Naive thymus-derived CD8-positive, alpha-beta T cell (primary cell): ENCODE measurements at regions not wholly inside any gene's neighbourhood (a gene's known extent, or its start where the extent isn't known, plus 50 kb on each side); places are given as distances from the start of the nearest gene placed in this dataset.
"Not testable (repeated sequence)": the region's sequence is repeated elsewhere in the genome, so short reads cannot be mapped to it uniquely, and the experiment has no call there.

Experiments used
- ATAC-seq, 2 donors: fragments of 150-1000 bp; cut with Tn5 transposase in 1 of 2; sonication (Bioruptor Pico), chemical (Tn5 transposase) in 1 of 2; 1 replicate in 1 of 2; 2 replicates in 1 of 2; pipeline ENCODE4 v1.10.0; 2021; ENCODE audit warnings: mild to moderate bottlenecking in 2 of 2, moderate library complexity in 2 of 2
- POLR2A ChIA-PET: fragments of 350-600 bp; sonication (Branson Sonifier 250); formaldehyde crosslinking; loops from one replicate; lab custom pipeline; 2021; ENCODE audit warnings: antibody characterized with exemption; lab: Charles Lee
- DNase-seq, 10 donors: peaks; one replicate each; pipeline versions ENCODE4 v3.0.0 to v3.0.0-alpha.2; 2020 to 2022
- H3K27ac Mint-ChIP-seq, 10 donors: one replicate each; pipeline ENCODE4 v1.8.0; 2020 to 2022; ENCODE audit warnings: mild to moderate bottlenecking in 10 of 10, mixed read lengths in 10 of 10, moderate library complexity in 4 of 10, inconsistent platforms in 1 of 10
- H3K27me3 Mint-ChIP-seq, 5 donors: one replicate each; pipeline ENCODE4 v1.8.0; 2021 to 2022; ENCODE audit warnings: mixed read lengths in 5 of 5
- H3K36me3 Mint-ChIP-seq, 3 donors: one replicate each; pipeline ENCODE4 v1.8.0; 2020 to 2022; ENCODE audit warnings: mixed read lengths in 3 of 3, mild to moderate bottlenecking in 2 of 3, inconsistent platforms in 1 of 3
- H3K4me1 Mint-ChIP-seq, 4 donors: one replicate each; pipeline ENCODE4 v1.8.0; 2021 to 2022; ENCODE audit warnings: mixed read lengths in 4 of 4
- H3K4me3 Mint-ChIP-seq, 10 donors: one replicate each; pipeline ENCODE4 v1.8.0; 2020 to 2022; ENCODE audit warnings: mild to moderate bottlenecking in 10 of 10, mixed read lengths in 10 of 10, moderate library complexity in 6 of 10, inconsistent platforms in 1 of 10
- H3K9me3 Mint-ChIP-seq, 9 donors: one replicate each; pipeline ENCODE4 v1.8.0; 2020 to 2022; ENCODE audit warnings: mixed read lengths in 9 of 9, mild to moderate bottlenecking in 3 of 9, inconsistent platforms in 1 of 9, moderate library complexity in 1 of 9

- DNase-seq: no peak
- H3K27me3 Mint-ChIP-seq: peaks cover 0 to 4% (median 0%) of the 10 kb centered on the region in 5 donors
- POLR2A ChIA-PET: no interaction called here
- H3K4me1 Mint-ChIP-seq: no peaks in the 10 kb centered on the region
- H3K36me3 Mint-ChIP-seq: peaks cover 0 to 5% (median 0%) of the 10 kb centered on the region in 3 donors
- H3K4me3 Mint-ChIP-seq: no peak overlapping the region
- H3K27ac Mint-ChIP-seq: no peak overlapping the region
- no peak for ATAC-seq
- H3K9me3 Mint-ChIP-seq: peaks cover 0 to 39% (median 17%) of the 10 kb centered on the region in 9 donors
These were observed 100.4 kb downstream of the TTC6 start for GRCh38 chr14:37695866-37696265.

- no peak overlapping the region for H3K27ac Mint-ChIP-seq
- no peak for DNase-seq
- peaks cover 0 to 26% (median 11%) of the 10 kb centered on the region in 9 donors for H3K9me3 Mint-ChIP-seq
- peaks cover 0 to 4% (median 0%) of the 10 kb centered on the region in 5 donors for H3K27me3 Mint-ChIP-seq
- peaks cover 0 to 5% (median 0%) of the 10 kb centered on the region in 3 donors for H3K36me3 Mint-ChIP-seq
- POLR2A ChIA-PET: no interaction called here
- H3K4me3 Mint-ChIP-seq: no peak overlapping the region
- H3K4me1 Mint-ChIP-seq: no peaks in the 10 kb centered on the region
- ATAC-seq: no peak
These were observed 102.2 kb downstream of the TTC6 start for GRCh38 chr14:37697489-37698121.

DNA sequence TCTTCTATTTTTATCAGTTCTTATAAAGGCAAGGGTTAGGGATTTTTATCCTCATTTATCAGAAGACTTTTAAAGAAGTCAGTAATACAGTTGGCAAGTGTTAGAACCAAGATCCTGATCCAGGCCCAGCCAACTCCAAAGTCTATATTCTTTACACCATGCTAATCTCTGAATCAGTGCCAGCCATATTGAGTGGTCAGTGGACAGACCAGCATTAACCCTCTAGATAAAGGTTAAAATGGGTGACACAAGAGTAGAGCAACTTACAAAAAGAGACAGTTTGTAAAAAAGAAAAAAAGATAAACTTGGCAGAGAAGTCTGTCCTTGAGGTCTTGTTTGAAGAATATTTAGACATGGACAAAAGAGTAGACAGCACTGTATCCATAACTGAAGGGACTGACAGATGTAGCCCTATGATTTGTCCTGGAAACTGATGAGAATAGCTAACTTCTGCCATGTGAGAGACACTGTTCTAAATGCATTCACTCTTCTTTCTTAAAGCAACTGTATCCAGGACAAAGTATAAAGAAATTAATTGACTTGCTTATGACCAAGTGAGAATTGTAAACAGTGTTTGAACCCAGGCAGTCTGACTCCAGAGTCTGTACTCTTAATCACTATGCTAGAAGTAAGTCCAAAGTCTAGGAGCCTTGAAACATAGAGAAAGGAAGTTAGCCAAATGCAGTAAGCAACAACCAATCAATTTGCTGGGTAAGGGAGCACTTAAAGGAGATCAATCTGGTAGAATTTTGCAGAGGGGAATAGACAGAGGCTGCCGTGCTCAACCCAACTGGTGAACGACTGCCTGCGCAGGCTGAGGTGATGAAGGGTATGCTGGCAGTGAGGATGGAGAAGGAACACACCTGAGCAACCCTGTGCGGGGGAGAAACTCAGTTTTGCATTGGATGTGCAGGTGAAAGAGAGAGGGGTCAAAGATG lies 103.7 kb downstream of the TTC6 start:
- POLR2A ChIA-PET: no interaction called here
- no peak for DNase-seq
- peaks cover 0 to 4% (median 0%) of the 10 kb centered on the region in 5 donors for H3K27me3 Mint-ChIP-seq

GRCh38 chr14:37707716-37708115 lies 112.3 kb downstream of the TTC6 start:
- Mint-ChIP-seq H3K4me1 (no peaks in the 10 kb centered on the region), H3K27me3 (peaks cover 0 to 10% (median 4%) of the 10 kb centered on the region in 5 donors), H3K36me3 (no peaks in the 10 kb centered on the region), H3K27ac (no peak overlapping the region), H3K9me3 (peaks cover 0 to 3% (median 0%) of the 10 kb centered on the region in 9 donors), H3K4me3 (no peak overlapping the region)
- ATAC-seq: no peak
- DNase-seq: no peak
- POLR2A ChIA-PET: no interaction called here

More for the DNA sequence above, 103.7 kb downstream of the TTC6 start:
- Mint-ChIP-seq H3K4me1 (no peaks in the 10 kb centered on the region), H3K9me3 (peaks cover 0 to 16% (median 2%) of the 10 kb centered on the region in 9 donors), H3K36me3 (no peaks in the 10 kb centered on the region), H3K27ac (no peak overlapping the region), H3K4me3 (no peak overlapping the region)
- no peak for ATAC-seq

DNA sequence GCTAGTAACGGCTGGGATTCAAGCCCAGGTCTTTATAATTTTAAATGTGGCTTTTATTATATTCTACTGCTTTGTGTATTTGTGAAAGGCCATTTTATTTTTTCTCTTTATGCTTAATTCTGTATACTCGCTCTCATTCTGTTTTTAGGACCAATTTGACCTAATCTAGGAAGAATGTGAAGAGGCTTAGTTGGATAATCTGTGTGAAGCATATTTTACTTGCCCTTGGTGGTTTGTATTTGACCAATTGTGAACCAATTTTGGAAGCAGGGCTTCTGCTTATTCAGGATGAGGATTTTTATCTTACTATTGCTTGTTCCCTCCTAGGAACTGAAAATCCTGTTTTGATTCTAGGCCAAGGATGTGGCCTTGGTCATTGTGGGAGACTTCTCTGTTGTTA lies 113.1 kb downstream of the TTC6 start:
- Mint-ChIP-seq H3K4me1 (no peaks in the 10 kb centered on the region), H3K27ac (no peak overlapping the region), H3K27me3 (peaks cover 0 to 10% (median 4%) of the 10 kb centered on the region in 5 donors), H3K36me3 (no peaks in the 10 kb centered on the region), H3K9me3 (peaks cover 0 to 3% (median 0%) of the 10 kb centered on the region in 9 donors), H3K4me3 (no peak overlapping the region)
- no peak for ATAC-seq
- no peak for DNase-seq
- POLR2A ChIA-PET: no interaction called here

DNA sequence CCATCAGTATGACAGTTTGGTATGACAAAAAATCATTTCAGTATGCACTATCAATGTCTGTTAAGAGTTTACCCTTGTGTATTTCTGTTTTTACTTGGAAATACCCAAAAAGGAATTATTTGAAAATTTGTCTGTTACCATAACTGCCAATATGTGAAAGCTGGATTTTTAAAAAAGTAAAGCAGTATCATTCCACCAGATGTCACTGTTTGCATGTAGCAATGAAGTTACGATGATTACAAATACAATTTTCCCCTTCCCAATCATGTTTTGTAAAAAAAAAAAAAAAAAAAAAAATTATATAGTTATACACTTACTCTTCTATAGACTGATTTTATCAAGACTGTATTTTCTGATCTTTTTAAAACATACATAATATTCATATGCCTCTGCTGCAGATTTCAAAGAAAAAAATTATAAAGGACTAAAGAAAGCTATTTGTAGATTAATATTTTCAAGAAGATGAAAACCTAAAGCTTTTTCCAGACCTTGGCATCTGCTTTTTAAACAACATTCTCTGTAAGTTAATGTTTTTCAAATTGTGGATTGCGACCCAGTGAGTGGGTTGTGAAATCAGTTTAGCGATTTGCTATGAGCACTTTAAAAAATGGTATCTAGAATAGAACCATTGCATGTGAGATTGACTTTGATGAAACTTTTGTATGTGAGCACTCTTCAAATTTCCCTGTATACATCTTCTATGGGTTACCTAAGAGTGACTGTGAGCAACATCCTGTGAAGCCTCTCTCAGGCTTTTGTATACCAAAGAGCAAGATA lies 114.2 kb downstream of the TTC6 start:
- Mint-ChIP-seq H3K36me3 (no peaks in the 10 kb centered on the region), H3K4me1 (no peaks in the 10 kb centered on the region), H3K27ac (no peak overlapping the region), H3K9me3 (peaks cover 0 to 9% (median 0%) of the 10 kb centered on the region in 9 donors), H3K4me3 (no peak overlapping the region), H3K27me3 (peaks cover 0 to 10% (median 4%) of the 10 kb centered on the region in 5 donors)
- ATAC-seq (no peak), DNase-seq (no peak)
- POLR2A ChIA-PET: no interaction called here

DNA sequence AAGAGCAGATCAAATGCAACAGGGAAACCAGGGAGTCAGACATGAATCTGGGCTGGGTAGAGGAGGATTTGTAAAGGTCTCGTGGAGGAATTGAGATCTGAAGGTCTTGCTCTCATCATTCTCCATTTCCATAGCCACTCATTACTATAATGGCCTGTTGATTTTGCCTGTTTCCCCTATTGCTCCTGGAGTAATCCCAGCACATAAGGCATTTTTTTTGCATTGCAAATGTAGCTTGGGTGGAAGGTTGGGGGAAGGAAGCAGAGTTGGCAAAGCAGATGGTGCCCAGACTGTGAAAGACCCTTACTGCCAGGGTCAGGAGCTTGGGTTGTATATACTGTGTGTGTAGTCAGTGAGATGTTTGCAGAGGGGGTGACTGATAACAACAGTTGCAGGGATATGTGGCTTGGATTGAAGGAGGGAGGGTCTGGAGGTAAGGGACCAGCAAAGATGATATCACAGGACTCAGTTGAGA lies 116.0 kb downstream of the TTC6 start:
- no peak for DNase-seq
- H3K27ac Mint-ChIP-seq: no peak overlapping the region
- peaks cover 0 to 9% (median 0%) of the 10 kb centered on the region in 9 donors for H3K9me3 Mint-ChIP-seq

DNA sequence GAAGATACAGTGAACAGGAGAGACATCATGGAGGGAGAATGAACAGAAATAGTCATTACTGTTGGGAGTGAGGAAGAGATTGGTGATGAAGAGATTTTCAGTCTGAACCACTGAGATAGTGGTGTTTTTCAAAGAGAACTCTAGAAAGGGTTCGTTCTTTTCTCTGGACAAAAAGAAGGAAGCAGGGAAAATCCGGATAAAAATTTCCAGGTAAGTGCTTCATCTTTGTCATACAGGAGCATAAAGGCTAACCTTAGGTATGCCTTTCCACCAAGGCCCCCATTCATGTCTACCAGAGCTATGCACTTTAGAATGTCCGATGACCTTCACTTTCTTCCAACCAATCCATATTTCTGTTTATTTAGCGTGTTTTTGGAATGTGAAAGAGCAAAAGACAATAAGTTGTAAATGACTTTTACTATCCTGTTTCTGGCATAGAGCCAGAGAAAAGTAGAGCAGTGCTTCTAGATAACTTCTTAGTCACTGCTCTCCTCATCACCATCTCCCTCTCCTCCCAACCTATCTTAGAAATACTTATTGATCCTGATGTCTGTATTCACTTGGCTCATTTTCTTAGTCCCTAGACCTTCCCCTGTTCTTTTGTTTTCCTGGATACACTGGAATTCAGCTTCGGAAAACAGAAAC lies 116.5 kb downstream of the TTC6 start:
- Mint-ChIP-seq H3K9me3 (peaks cover 0 to 9% (median 0%) of the 10 kb centered on the region in 9 donors), H3K27ac (no peak overlapping the region), H3K4me3 (no peak overlapping the region), H3K4me1 (no peaks in the 10 kb centered on the region), H3K27me3 (peaks cover 1 to 10% (median 4%) of the 10 kb centered on the region in 5 donors), H3K36me3 (no peaks in the 10 kb centered on the region)
- DNase-seq: no peak
- POLR2A ChIA-PET: no interaction called here
- ATAC-seq: no peak

More for the DNA sequence above, 116.0 kb downstream of the TTC6 start:
- peaks cover 1 to 10% (median 4%) of the 10 kb centered on the region in 5 donors for H3K27me3 Mint-ChIP-seq
- POLR2A ChIA-PET: no interaction called here
- no peak for ATAC-seq
- no peaks in the 10 kb centered on the region for H3K36me3 Mint-ChIP-seq
- no peak overlapping the region for H3K4me3 Mint-ChIP-seq
- H3K4me1 Mint-ChIP-seq: no peaks in the 10 kb centered on the region

- H3K4me1 Mint-ChIP-seq, H3K9me3 Mint-ChIP-seq, ATAC-seq, POLR2A ChIA-PET, H3K4me3 Mint-ChIP-seq, H3K27ac Mint-ChIP-seq, DNase-seq, H3K36me3 Mint-ChIP-seq: not testable (repeated sequence)
- H3K27me3 Mint-ChIP-seq: peaks cover 1 to 10% (median 4%) of the 10 kb centered on the region in 5 donors
These were observed 117.0 kb downstream of the TTC6 start for GRCh38 chr14:37712476-37712860.

GRCh38 chr14:37712976-37713431 lies 117.6 kb downstream of the TTC6 start:
- Mint-ChIP-seq H3K9me3 (peaks cover 0 to 9% (median 1%) of the 10 kb centered on the region in 9 donors), H3K36me3 (no peaks in the 10 kb centered on the region), H3K27me3 (peaks cover 1 to 10% (median 4%) of the 10 kb centered on the region in 5 donors), H3K4me3 (no peak overlapping the region), H3K4me1 (no peaks in the 10 kb centered on the region), H3K27ac (no peak overlapping the region)
- DNase-seq (no peak), ATAC-seq (no peak)
- POLR2A ChIA-PET: no interaction called here

DNA sequence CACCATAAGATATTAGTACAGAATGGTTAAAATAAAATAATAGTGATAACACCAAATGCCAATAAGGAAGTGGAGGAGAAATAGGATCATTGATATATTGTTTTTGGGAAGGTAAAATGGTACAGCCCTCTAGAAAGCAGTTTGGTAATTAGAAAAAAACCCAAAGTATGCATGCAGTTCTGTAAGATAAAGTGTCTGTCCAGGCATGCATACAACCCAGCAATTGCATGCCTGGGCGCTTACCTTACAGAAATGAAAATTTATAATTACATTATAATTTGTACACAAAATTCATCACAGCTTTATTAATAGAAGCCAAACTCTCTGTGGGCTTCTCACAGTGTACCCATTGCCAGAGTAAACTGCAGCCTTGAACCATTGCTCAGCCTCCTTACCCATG lies 124.7 kb downstream of the TTC6 start:
- DNase-seq (no peak), ATAC-seq (no peak)
- H3K27ac Mint-ChIP-seq: no peak overlapping the region
- H3K9me3 Mint-ChIP-seq: peaks cover 0 to 3% (median 0%) of the 10 kb centered on the region in 9 donors
- POLR2A ChIA-PET: no interaction called here
- no peaks in the 10 kb centered on the region for H3K4me1 Mint-ChIP-seq
- no peak overlapping the region for H3K4me3 Mint-ChIP-seq
- H3K36me3 Mint-ChIP-seq: no peaks in the 10 kb centered on the region
- H3K27me3 Mint-ChIP-seq: peaks cover 0 to 2% (median 0%) of the 10 kb centered on the region in 5 donors
